Ascending aorta (tissue), 2 donors: ENCODE measurements at regions not wholly inside any gene's neighbourhood (a gene's known extent, or its start where the extent isn't known, plus 50 kb on each side); places are given as distances from the start of the nearest gene placed in this dataset.

Experiments used
- DNase-seq, 2 donors: peaks; one replicate each; pipeline ENCODE4 v3.0.0-alpha.2; 2019; ENCODE audit warnings: low spot score in 2 of 2
- H3K27ac ChIP-seq, 2 donors: fragments of 200-600 bp; sonication (generic); one replicate each; pipeline ENCODE4 v1.5.1; 2016 to 2017; ENCODE audit warnings: mild to moderate bottlenecking in 1 of 2
- H3K27me3 ChIP-seq: fragments of 200-600 bp; sonication (generic); one replicate; pipeline ENCODE4 v1.5.1; 2017
- H3K36me3 ChIP-seq, 2 donors: fragments of 200-600 bp; sonication (generic); one replicate each; pipeline ENCODE4 v1.5.1; 2016
- H3K4me1 ChIP-seq, 2 donors: fragments of 200-600 bp; sonication (generic); one replicate each; pipeline ENCODE4 v1.5.1; 2016 to 2017; ENCODE audit warnings: mild to moderate bottlenecking in 1 of 2
- H3K4me3 ChIP-seq, 2 donors: fragments of 200-600 bp; sonication (generic); one replicate each; pipeline ENCODE4 v1.5.1; 2016 to 2017; ENCODE audit warnings: mild to moderate bottlenecking in 1 of 2
- H3K9me3 ChIP-seq, 2 donors: fragments of 200-600 bp; sonication (generic); one replicate each; pipeline ENCODE4 v1.5.1; 2016
- CTCF ChIP-seq, 3 experiments: fragments of 200-600 bp in 2 of 3; fragments of 450-650 bp in 1 of 3; sonication (generic) in 2 of 3; IDR thresholded peaks; one replicate each; pipeline ENCODE4 v1.5.1; 2016 to 2019; ENCODE audit warnings: antibody characterized with exemption in 3 of 3, mild to moderate bottlenecking in 1 of 3, moderate library complexity in 1 of 3
- intact Hi-C: fragments of 100-400 bp; cut with DNase I; formaldehyde crosslinking; loops from one replicate; pipeline ENCODE4 v1.15.1; 2023

- Histone ChIP-seq H3K27ac (no peak overlapping the region), H3K27me3 (no peaks in the 10 kb centered on the region), H3K4me1 (no peaks in the 10 kb centered on the region), H3K9me3 (no peaks in the 10 kb centered on the region), H3K4me3 (no peak overlapping the region), H3K36me3 (no peaks in the 10 kb centered on the region)
- TF ChIP-seq CTCF (IDR thresholded peaks at IDR 0.05), result no peak
- DNase-seq, result no peak
- intact Hi-C loops, result no loop called here
Observed at GRCh38 chr4:14180166-14180565, 552.6 kb upstream of the BOD1L1 start.

DNA sequence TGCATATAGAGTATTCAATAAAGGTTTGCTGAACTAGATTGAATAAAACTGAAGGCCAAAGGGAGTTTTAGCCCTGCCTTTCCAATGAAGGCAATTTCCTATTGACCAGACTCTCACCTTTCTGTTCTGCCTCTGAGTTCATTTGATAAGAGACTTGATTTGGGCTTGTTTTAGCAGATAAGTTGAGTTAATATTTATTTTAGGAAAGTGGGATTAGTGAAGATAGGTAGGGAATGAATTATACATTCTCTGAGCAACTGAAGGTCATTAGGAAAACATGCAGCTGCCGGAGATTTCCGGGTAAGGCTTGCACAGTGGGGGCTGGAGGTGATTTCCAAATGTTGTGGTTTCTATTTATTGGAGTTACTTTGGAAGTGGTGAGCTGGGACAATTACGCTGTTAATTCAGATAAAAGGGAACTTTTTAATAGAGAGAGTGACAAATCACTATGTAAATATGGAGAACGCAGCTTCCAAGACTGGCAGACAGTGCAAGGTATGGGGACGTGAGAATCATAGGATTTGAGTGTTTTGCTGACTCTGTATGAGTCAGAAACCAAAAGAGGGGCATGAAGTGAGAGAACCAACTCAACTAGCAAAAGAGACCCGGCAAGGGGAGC is 553.6 kb upstream of the BOD1L1 start:
- H3K36me3 ChIP-seq, result no peaks in the 10 kb centered on the region
- intact Hi-C loops, result no loop called here
- no peaks in the 10 kb centered on the region for H3K27me3 ChIP-seq
- no peak overlapping the region for H3K4me3 ChIP-seq
- H3K4me1 ChIP-seq, result no peaks in the 10 kb centered on the region
- H3K27ac ChIP-seq, result no peak overlapping the region
- no peak for DNase-seq
- TF ChIP-seq CTCF (IDR thresholded peaks at IDR 0.05), result no peak
- H3K9me3 ChIP-seq, result no peaks in the 10 kb centered on the region

- no peaks in the 10 kb centered on the region for H3K36me3 ChIP-seq
- H3K9me3 ChIP-seq, result no peaks in the 10 kb centered on the region
- no peaks in the 10 kb centered on the region for H3K4me1 ChIP-seq
- H3K27ac ChIP-seq, result no peak overlapping the region
- no peak overlapping the region for H3K4me3 ChIP-seq
- no peak for TF ChIP-seq CTCF (IDR thresholded peaks at IDR 0.05)
- no peaks in the 10 kb centered on the region for H3K27me3 ChIP-seq
- no peak for DNase-seq
- intact Hi-C loops, result no loop called here
Observed at GRCh38 chr4:14182148-14182547, 554.6 kb upstream of the BOD1L1 start.

- H3K9me3 ChIP-seq, result no peaks in the 10 kb centered on the region
- no peak overlapping the region for H3K4me3 ChIP-seq
- no peak overlapping the region for H3K27ac ChIP-seq
- intact Hi-C loops, result no loop called here
- TF ChIP-seq CTCF (IDR thresholded peaks at IDR 0.05), result no peak
- H3K36me3 ChIP-seq, result no peaks in the 10 kb centered on the region
- no peaks in the 10 kb centered on the region for H3K27me3 ChIP-seq
- no peak for DNase-seq
- no peaks in the 10 kb centered on the region for H3K4me1 ChIP-seq
Observed at GRCh38 chr4:14184265-14184664, 556.7 kb upstream of the BOD1L1 start.

DNA sequence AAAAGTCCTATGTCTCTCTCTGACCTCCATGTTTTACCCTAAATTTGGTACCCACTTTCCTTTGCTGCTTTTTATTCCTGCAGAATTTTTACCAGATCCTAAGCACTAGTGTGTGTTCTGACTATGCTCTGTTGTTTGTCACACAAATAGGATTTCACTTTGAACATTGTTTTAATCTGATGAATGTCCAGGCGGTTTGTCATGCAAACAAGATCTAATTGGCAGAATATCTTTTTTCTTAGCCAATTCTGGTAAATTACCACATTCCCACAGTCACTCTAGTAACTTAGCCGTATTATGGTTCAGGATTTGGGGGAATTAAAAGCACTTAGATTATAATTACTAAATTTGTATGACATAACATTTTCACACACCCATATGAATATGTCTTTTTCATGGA is 557.2 kb upstream of the BOD1L1 start:
- Histone ChIP-seq H3K27me3 (no peaks in the 10 kb centered on the region), H3K4me3 (no peak overlapping the region), H3K27ac (no peak overlapping the region), H3K9me3 (no peaks in the 10 kb centered on the region), H3K36me3 (no peaks in the 10 kb centered on the region), H3K4me1 (no peaks in the 10 kb centered on the region)
- intact Hi-C loops, result no loop called here
- DNase-seq, result no peak
- no peak for TF ChIP-seq CTCF (IDR thresholded peaks at IDR 0.05)

DNA sequence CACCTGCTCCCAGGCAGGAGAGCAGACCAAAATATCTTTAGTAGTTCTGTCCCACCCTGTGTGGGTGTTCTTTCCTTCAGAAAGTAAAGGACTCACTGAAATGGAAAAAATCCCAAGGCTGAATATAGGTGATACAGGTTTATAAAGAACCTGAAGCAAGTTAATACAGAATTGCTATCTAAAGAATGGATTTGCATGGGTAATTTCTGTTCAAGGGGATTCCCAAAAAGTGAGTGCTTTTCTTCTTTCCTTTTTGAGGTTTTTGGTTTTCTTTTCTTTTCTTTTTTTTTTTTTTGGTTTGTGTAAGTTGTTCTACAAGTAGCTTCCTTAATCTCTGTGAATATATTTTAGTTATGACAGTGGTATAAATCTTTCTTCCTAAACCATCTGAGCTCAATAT is 560.7 kb upstream of the BOD1L1 start:
- intact Hi-C loops, result no loop called here
- Histone ChIP-seq H3K4me3 (no peak overlapping the region), H3K4me1 (no peaks in the 10 kb centered on the region), H3K27ac (no peak overlapping the region), H3K27me3 (no peaks in the 10 kb centered on the region), H3K9me3 (no peaks in the 10 kb centered on the region), H3K36me3 (no peaks in the 10 kb centered on the region)
- no peak for DNase-seq
- no peak for TF ChIP-seq CTCF (IDR thresholded peaks at IDR 0.05)
